PC-9 (cell line): ENCODE measurements at regions not wholly inside any gene's neighbourhood (a gene's known extent, or its start where the extent isn't known, plus 50 kb on each side); places are given as distances from the start of the nearest gene placed in this dataset.

Source experiments
- EZH2 ChIP-seq: fragments of 200-600 bp; sonication (generic); IDR thresholded peaks from 2 replicates; pipeline ENCODE4 v1.8.0; 2017; ENCODE audit warnings: antibody characterized with exemption, low read depth
- TF ChIP-seq, protein P1 (sequence below): fragments of 200-600 bp; sonication (generic); conservative IDR thresholded peaks from 2 replicates; pipeline ENCODE4 v1.6.1; 2017; ENCODE audit warnings: mixed run types, antibody characterized with exemption, mild to moderate bottlenecking, moderate library complexity

DNA sequence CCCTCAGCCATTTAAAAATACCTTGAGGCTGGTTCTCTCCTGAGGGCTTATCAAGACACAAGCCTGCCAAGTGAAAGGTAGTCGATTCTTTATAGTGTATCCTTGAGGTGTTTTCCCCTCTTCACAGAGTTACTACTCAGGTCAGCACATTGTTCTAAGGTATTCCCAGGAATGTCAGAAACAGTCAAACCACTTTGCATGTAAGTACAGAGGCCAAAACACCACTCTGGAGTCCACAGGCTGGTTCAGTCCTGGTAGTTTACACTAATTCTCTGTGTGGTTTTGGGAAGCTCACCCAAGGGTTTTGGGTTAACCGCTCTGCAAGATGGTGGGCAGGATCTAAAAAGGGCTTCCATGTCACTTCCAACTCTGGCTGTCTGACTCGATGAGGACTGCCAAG lies 162.3 kb upstream of the PPP2R2B start:
- TF ChIP-seq, protein P1, sequence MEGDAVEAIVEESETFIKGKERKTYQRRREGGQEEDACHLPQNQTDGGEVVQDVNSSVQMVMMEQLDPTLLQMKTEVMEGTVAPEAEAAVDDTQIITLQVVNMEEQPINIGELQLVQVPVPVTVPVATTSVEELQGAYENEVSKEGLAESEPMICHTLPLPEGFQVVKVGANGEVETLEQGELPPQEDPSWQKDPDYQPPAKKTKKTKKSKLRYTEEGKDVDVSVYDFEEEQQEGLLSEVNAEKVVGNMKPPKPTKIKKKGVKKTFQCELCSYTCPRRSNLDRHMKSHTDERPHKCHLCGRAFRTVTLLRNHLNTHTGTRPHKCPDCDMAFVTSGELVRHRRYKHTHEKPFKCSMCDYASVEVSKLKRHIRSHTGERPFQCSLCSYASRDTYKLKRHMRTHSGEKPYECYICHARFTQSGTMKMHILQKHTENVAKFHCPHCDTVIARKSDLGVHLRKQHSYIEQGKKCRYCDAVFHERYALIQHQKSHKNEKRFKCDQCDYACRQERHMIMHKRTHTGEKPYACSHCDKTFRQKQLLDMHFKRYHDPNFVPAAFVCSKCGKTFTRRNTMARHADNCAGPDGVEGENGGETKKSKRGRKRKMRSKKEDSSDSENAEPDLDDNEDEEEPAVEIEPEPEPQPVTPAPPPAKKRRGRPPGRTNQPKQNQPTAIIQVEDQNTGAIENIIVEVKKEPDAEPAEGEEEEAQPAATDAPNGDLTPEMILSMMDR = no peak
- no peak for TF ChIP-seq EZH2
